ENCODE measurements at regions not wholly inside any gene's neighbourhood (a gene's known extent, or its start where the extent isn't known, plus 50 kb on each side); places are given as distances from the start of the nearest gene placed in this dataset.

DNA sequence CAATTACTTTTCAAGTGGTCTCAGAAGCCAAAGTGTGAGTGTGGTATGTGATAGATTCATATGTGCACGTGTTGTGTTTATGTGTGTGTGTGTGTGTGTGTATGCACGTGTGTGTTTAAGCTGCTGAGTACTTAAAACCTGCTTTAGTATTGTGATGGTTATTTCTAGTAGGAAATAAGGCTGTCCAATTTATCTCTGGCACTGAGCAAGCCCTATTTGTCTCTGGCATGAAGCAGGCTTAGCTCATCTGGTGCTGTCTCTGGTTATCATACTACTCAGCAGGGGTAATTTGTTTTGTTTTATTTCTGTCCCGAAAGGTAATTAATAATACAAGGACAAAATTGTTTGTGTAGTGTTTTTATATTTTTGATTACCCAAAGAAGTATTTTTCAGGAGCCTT, 333.7 kb downstream of the FAT3 start:
- CTCF ChIA-PET (ENCODE audit: partially characterized antibody): interaction anchor here (0.6 to 1.9 kb wide), 5 partner anchors 8 to 680 kb away, joined by 3 to 7 read pairs (median 3); no protein-coding TSS in a partner anchor
- Histone ChIP-seq H2BK15ac (ENCODE audit: low read length) (no peak overlapping the region), H3K4me3 (ENCODE audit: extremely low read depth in 1 of 4, insufficient read depth in 2 of 4, low read depth in 3 of 4, low read length in 4 of 4) (no peak overlapping the region), H3K9me3 (ENCODE audit: insufficient read depth in 2 of 2, low read depth in 1 of 2, low read length in 1 of 2) (no peaks in the 10 kb centered on the region), H3K23me2 (ENCODE audit: low read depth, low read length) (no peaks in the 10 kb centered on the region), H2BK120ac (replicated peaks; ENCODE audit: low read depth, low read length) (no peak overlapping the region), H3K18ac (ENCODE audit: extremely low read depth, low read length) (no peak overlapping the region), H3K36me3 (ENCODE audit: control insufficient read depth in 2 of 4, insufficient read depth in 4 of 4, low read length in 3 of 4) (no peaks in the 10 kb centered on the region), H2BK20ac (ENCODE audit: low read length) (no peak overlapping the region), H4K20me1 (replicated peaks in 1 of 2; ENCODE audit: control insufficient read depth in 1 of 2, insufficient read depth in 2 of 2, low read length in 2 of 2) (no peaks in the 10 kb centered on the region), H3K14ac (ENCODE audit: insufficient read length) (no peak overlapping the region), H2BK12ac (ENCODE audit: low read depth, low read length) (no peak overlapping the region), H3K79me1 (ENCODE audit: low read depth, low read length) (no peaks in the 10 kb centered on the region), H2AFZ (ENCODE audit: low read length) (no peak overlapping the region), H4K91ac (replicated peaks; ENCODE audit: insufficient read length, low read length) (no peak overlapping the region), H3K4me2 (ENCODE audit: insufficient read depth in 1 of 2, low read depth in 2 of 2, low read length in 2 of 2) (no peak overlapping the region), H4K5ac (ENCODE audit: insufficient read length, low read depth, low read length) (no peak overlapping the region), H3K4ac (replicated peaks; ENCODE audit: insufficient read length, low read depth, low read length) (no peak overlapping the region), H3K27ac (ENCODE audit: low read depth, low read length) (no peak overlapping the region), H3K56ac (replicated peaks; ENCODE audit: insufficient read length, low read depth, low read length) (no peak overlapping the region), H3K79me2 (ENCODE audit: control insufficient read depth in 1 of 2, insufficient read depth in 2 of 2, low read length in 2 of 2) (no peaks in the 10 kb centered on the region), H3K23ac (ENCODE audit: insufficient read length) (no peak overlapping the region), H3K27me3 (replicated peaks in 1 of 4; ENCODE audit: control insufficient read depth in 3 of 4, extremely low read depth in 1 of 4, insufficient read depth in 3 of 4, low read length in 3 of 4) (no peaks in the 10 kb centered on the region), H3K4me1 (replicated peaks in 1 of 4; ENCODE audit: control insufficient read depth in 3 of 4, insufficient read depth in 4 of 4, low read length in 3 of 4) (no peaks in the 10 kb centered on the region), H3K9ac (replicated peaks in 1 of 4; ENCODE audit: extremely low read depth in 1 of 4, low read depth in 3 of 4, low read length in 3 of 4) (no peak overlapping the region), H4K8ac (ENCODE audit: extremely low read depth, insufficient read depth, low read length) (no peak overlapping the region), H2AK5ac (ENCODE audit: low read depth, low read length) (no peak overlapping the region), H2BK5ac (ENCODE audit: low read depth, low read length) (no peak overlapping the region)
- FAIRE-seq (no peak), DNase-seq (ENCODE audit: low read depth in 1 of 2, low spot score in 2 of 2) (no peak)
- WGBS, 2 experiments (ENCODE audit: extremely low coverage in 1 of 2, insufficient coverage in 1 of 2, insufficient read length in 1 of 2, insufficient replicate concordance in 2 of 2, low coverage in 1 of 2, low lambda C conversion rate in 2 of 2, missing lambda C conversion rate in 1 of 2): 73% methylated on average over 3 of the region's 3 CpGs; no CpG with 5 or more reads in 1 of the 2 experiments
- POLR2A ChIA-PET (ENCODE audit: partially characterized antibody): no interaction called here
- TF ChIP-seq RNF2 (IDR thresholded peaks at IDR 0.05; ENCODE audit: borderline replicate concordance, low read depth, low read length, missing control alignments, poor library complexity, severe bottlenecking) (no peak), CBX8 (IDR thresholded peaks at IDR 0.05; ENCODE audit: borderline replicate concordance, low read depth, low read length) (no peak), SIN3A (conservative IDR thresholded peaks at IDR 0.05 in 1 of 2, IDR thresholded peaks at IDR 0.05 in 1 of 2; ENCODE audit: low read depth in 1 of 2, low read length in 2 of 2) (no peak), KDM4A (IDR thresholded peaks at IDR 0.05; ENCODE audit: low read depth, low read length, severe bottlenecking) (no peak), RFX5 (IDR thresholded peaks at IDR 0.05; ENCODE audit: borderline replicate concordance, low read depth, low read length) (no peak), HDAC6 (IDR thresholded peaks at IDR 0.05; ENCODE audit: low read depth, low read length) (no peak), NANOG (IDR thresholded peaks at IDR 0.05; ENCODE audit: insufficient read depth, low read depth, low read length, poor library complexity, severe bottlenecking) (no peak), BACH1 (IDR thresholded peaks at IDR 0.05; ENCODE audit: low read length) (no peak), USF2 (IDR thresholded peaks at IDR 0.05; ENCODE audit: low read length) (no peak), SIX5 (IDR thresholded peaks at IDR 0.05; ENCODE audit: low read depth, low read length) (no peak), HDAC2 (IDR thresholded peaks at IDR 0.05; ENCODE audit: borderline replicate concordance in 1 of 2, low read depth in 2 of 2, low read length in 2 of 2) (no peak), ASH2L (IDR thresholded peaks at IDR 0.05; ENCODE audit: low read length) (no peak), SAP30 (IDR thresholded peaks at IDR 0.05; ENCODE audit: insufficient read depth, insufficient replicate concordance, low read length) (no peak)
